Fibroblast of lung (primary cell): ENCODE measurements at regions not wholly inside any gene's neighbourhood (a gene's known extent, or its start where the extent isn't known, plus 50 kb on each side); places are given as distances from the start of the nearest gene placed in this dataset.

Experiments used
- DNase-seq, 2 donors: peaks; one replicate each; pipeline versions ENCODE4 v3.0.0 to v3.0.0-alpha.2; 2010; ENCODE audit warnings: low read depth in 2 of 2
- H2AFZ ChIP-seq: 2 replicates; pipeline ENCODE4 v1.5.1; 2012; ENCODE audit warnings: low read length, control low read depth, inconsistent platforms
- H3K27ac ChIP-seq: 2 replicates; pipeline ENCODE4 v1.5.1; 2011; ENCODE audit warnings: low read length, control low read depth; ENCODE audit not compliant: insufficient read depth
- H3K27me3 ChIP-seq: 2 replicates; pipeline ENCODE4 v1.5.1; 2011; ENCODE audit warnings: mild to moderate bottlenecking, low read length; ENCODE audit not compliant: control insufficient read depth, insufficient read depth
- H3K36me3 ChIP-seq: 2 replicates; pipeline ENCODE4 v1.5.1; 2011; ENCODE audit warnings: low read length; ENCODE audit not compliant: control insufficient read depth, insufficient read depth
- H3K4me1 ChIP-seq: 2 replicates; pipeline ENCODE4 v1.5.1; 2011; ENCODE audit warnings: low read length; ENCODE audit not compliant: control insufficient read depth, insufficient read depth; ENCODE audit errors: extremely low read depth
- H3K4me2 ChIP-seq: 2 replicates; pipeline ENCODE4 v1.5.1; 2011; ENCODE audit warnings: low read length, control low read depth; ENCODE audit not compliant: insufficient read depth; ENCODE audit errors: extremely low read depth
- H3K4me3 ChIP-seq, 4 experiments: fragments of 200-600 bp in 1 of 4; sonication (generic) in 1 of 4; replicated peaks in 1 of 4; 2 replicates each; pipeline ENCODE4 v1.5.1; 2011 to 2016; ENCODE audit warnings: low read length in 4 of 4, low read depth in 3 of 4, mild to moderate bottlenecking in 3 of 4, control low read depth in 2 of 4, inconsistent platforms in 1 of 4, mixed read lengths in 1 of 4; ENCODE audit not compliant: insufficient read depth in 1 of 4; ENCODE audit errors: control extremely low read depth in 1 of 4
- H3K79me2 ChIP-seq: 2 replicates; pipeline ENCODE4 v1.5.1; 2012; ENCODE audit warnings: mild to moderate bottlenecking, low read length, inconsistent platforms; ENCODE audit not compliant: control insufficient read depth, insufficient read depth
- H3K9ac ChIP-seq: 2 replicates; pipeline ENCODE4 v1.5.1; 2011; ENCODE audit warnings: mild to moderate bottlenecking, low read length, control low read depth; ENCODE audit not compliant: insufficient read depth
- H3K9me3 ChIP-seq: 2 replicates; pipeline ENCODE4 v1.5.1; 2012; ENCODE audit warnings: low read depth, low read length; ENCODE audit not compliant: control insufficient read depth, insufficient read depth
- H4K20me1 ChIP-seq: 2 replicates; pipeline ENCODE4 v1.5.1; 2011; ENCODE audit warnings: low read length; ENCODE audit not compliant: control insufficient read depth, insufficient read depth; ENCODE audit errors: extremely low read depth
- CTCF ChIP-seq, 2 donors: IDR thresholded peaks in 1 of 2; conservative IDR thresholded peaks in 1 of 2; 1 replicate in 1 of 2; 2 replicates in 1 of 2; pipeline ENCODE4 v1.5.1; 2011 to 2012; ENCODE audit warnings: low read length in 2 of 2, control low read depth in 1 of 2, inconsistent platforms in 1 of 2, low read depth in 1 of 2, mild to moderate bottlenecking in 1 of 2
- EZH2 ChIP-seq: IDR thresholded peaks from 2 replicates; pipeline ENCODE4 v1.5.1; 2012; ENCODE audit warnings: low read length, control low read depth, mild to moderate bottlenecking; ENCODE audit errors: missing control alignments

DNA sequence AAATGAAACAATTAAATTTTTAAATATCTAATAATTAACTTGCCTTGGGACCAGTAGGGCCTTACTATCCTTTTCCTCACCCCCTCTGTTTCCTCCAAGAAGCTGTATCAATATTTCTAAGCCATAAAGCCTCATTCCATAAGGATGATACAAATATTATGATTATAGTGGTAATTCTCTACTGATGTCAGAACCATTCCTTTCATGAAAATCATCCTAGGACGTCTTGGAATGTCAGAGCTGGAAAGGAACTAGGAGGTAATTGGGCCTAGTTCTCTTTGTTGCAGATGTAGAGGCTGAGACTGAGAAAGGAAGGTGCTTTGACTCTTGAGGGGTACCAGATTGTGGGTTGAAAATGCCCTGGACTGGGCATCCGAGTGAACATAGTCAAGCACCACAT lies 766.7 kb upstream of the GHITM start:
- H3K4me3 ChIP-seq: no peak overlapping the region
- H4K20me1 ChIP-seq: no peaks in the 10 kb centered on the region
- no peak overlapping the region for H3K27ac ChIP-seq
- H3K4me2 ChIP-seq: no peak overlapping the region
- TF ChIP-seq EZH2 (no peak), CTCF (conservative IDR thresholded peaks at IDR 0.05 in 1 of 2, IDR thresholded peaks at IDR 0.05 in 1 of 2; ENCODE audit: low read depth in 1 of 2, low read length in 2 of 2) (no peak)
- H3K79me2 ChIP-seq: no peaks in the 10 kb centered on the region
- no peaks in the 10 kb centered on the region for H3K4me1 ChIP-seq
- DNase-seq: peak in 1 of 2 donors; percentile 82
- H3K36me3 ChIP-seq: no peaks in the 10 kb centered on the region
- H3K9ac ChIP-seq: no peak overlapping the region
- no peak overlapping the region for H2AFZ ChIP-seq
- H3K9me3 ChIP-seq: no peaks in the 10 kb centered on the region
- H3K27me3 ChIP-seq: no peaks in the 10 kb centered on the region

- H3K36me3 ChIP-seq: no peaks in the 10 kb centered on the region
- H3K4me2 ChIP-seq: no peak overlapping the region
- no peaks in the 10 kb centered on the region for H3K4me1 ChIP-seq
- DNase-seq: peak in 1 of 2 donors; percentile 73
- H3K9me3 ChIP-seq: no peaks in the 10 kb centered on the region
- no peak for TF ChIP-seq CTCF (conservative IDR thresholded peaks at IDR 0.05 in 1 of 2, IDR thresholded peaks at IDR 0.05 in 1 of 2; ENCODE audit: low read depth in 1 of 2, low read length in 2 of 2)
- no peak overlapping the region for H3K4me3 ChIP-seq
- H3K27me3 ChIP-seq: no peaks in the 10 kb centered on the region
- no peak overlapping the region for H3K27ac ChIP-seq
- H3K9ac ChIP-seq: no peak overlapping the region
- H4K20me1 ChIP-seq: no peaks in the 10 kb centered on the region
- H2AFZ ChIP-seq: no peak overlapping the region
- no peaks in the 10 kb centered on the region for H3K79me2 ChIP-seq
Measured at GRCh38 chr10:83373671-83374070, 765.6 kb upstream of the GHITM start.

GRCh38 chr10:83374741-83375140 lies 764.6 kb upstream of the GHITM start:
- H3K4me3 ChIP-seq: no peak overlapping the region
- H3K4me2 ChIP-seq: no peak overlapping the region
- no peaks in the 10 kb centered on the region for H3K4me1 ChIP-seq
- DNase-seq: no peak
- H4K20me1 ChIP-seq: no peaks in the 10 kb centered on the region
- no peaks in the 10 kb centered on the region for H3K27me3 ChIP-seq
- no peak overlapping the region for H2AFZ ChIP-seq
- TF ChIP-seq CTCF (conservative IDR thresholded peaks at IDR 0.05 in 1 of 2, IDR thresholded peaks at IDR 0.05 in 1 of 2; ENCODE audit: low read depth in 1 of 2, low read length in 2 of 2) (no peak), EZH2 (no peak)
- H3K9me3 ChIP-seq: no peaks in the 10 kb centered on the region
- no peaks in the 10 kb centered on the region for H3K36me3 ChIP-seq
- no peak overlapping the region for H3K9ac ChIP-seq
- H3K27ac ChIP-seq: no peak overlapping the region
- no peaks in the 10 kb centered on the region for H3K79me2 ChIP-seq
